Kidney epithelial cell (primary cell): ENCODE measurements at regions not wholly inside any gene's neighbourhood (a gene's known extent, or its start where the extent isn't known, plus 50 kb on each side); places are given as distances from the start of the nearest gene placed in this dataset.

Experiments used
- DNase-seq: peaks from one replicate; pipeline ENCODE4 v3.0.0-alpha.2; 2010; ENCODE audit warnings: low read depth
- H3K27me3 ChIP-seq: 2 replicates; pipeline ENCODE4 v1.6.0; 2011; ENCODE audit warnings: low read length; ENCODE audit not compliant: control insufficient read depth, insufficient read depth
- H3K36me3 ChIP-seq: 2 replicates; pipeline ENCODE4 v1.5.1; 2011; ENCODE audit warnings: low read length; ENCODE audit not compliant: control insufficient read depth, insufficient read depth
- H3K4me3 ChIP-seq: 2 replicates; pipeline ENCODE4 v1.5.1; 2011; ENCODE audit warnings: low read depth, mild to moderate bottlenecking, control low read depth, low read length
- TF ChIP-seq, protein P1 (sequence below): IDR thresholded peaks from 2 replicates; pipeline ENCODE4 v1.5.1; 2011; ENCODE audit warnings: mild to moderate bottlenecking, moderate library complexity, low read length, control low read depth, inconsistent platforms; ENCODE audit not compliant: insufficient read depth, poor library complexity, severe bottlenecking

DNA sequence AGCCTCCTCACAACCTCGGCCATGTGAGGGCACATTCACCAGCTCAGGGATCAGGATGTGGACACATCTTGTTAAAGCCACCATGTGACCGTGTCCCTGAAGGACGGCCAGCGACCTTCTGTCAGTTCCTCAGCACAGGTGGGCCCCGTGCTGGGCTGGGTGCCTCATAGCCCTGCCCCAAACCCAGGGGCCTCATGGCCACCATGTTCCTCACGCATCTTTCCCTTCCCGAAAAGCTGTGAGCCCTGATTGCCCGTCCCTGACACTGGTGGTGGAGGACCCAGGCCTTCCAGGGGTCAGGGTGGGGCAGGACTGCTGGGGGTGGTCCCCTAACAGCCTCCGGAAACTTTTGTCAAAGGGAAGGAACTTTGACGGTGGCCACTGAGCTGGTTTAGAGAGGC is 60.1 kb upstream of the ADRA2C start:
- H3K27me3 ChIP-seq, result peaks cover 54% of the 10 kb centered on the region

DNA sequence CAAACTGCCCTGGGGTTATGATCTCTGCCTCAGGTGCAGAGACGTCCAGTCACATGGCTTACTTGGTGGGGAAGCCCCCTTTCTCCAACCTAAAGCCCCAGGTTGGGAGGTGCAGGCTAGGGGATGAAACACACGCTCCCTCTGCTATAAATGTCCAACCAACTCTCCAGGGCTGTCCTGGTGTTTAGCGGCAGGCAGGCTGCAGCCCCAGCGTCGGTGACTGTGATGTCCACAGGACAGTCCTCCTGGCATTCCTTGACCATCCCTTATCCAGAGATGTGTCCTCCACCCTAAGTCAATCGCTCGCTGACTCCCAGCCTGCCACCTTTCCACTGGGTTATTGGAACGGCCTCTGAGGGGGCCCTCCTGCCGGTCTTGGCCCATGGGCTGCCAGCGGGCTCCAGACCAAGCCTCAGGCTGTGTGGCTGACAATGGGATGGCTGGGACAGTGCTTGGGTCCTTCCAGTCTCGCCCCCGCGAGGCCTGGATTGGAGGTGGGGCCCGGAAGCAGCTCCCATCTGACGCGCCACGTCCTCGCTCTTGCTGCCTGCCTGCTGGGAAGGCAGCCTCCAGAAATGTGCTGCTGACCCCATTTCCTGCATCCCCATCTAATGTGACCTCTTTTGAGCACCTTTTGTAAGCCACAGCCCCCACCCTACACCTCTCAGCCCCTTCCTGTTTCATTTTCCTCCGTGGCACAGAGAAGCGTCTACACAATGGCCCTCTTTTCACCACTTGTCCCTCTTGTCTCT is 60.8 kb upstream of the ADRA2C start:
- no peak for DNase-seq
- Histone ChIP-seq H3K36me3 (no peaks in the 10 kb centered on the region), H3K4me3 (no peak overlapping the region), H3K27me3 (peaks cover 59% of the 10 kb centered on the region)
- TF ChIP-seq, protein P1, sequence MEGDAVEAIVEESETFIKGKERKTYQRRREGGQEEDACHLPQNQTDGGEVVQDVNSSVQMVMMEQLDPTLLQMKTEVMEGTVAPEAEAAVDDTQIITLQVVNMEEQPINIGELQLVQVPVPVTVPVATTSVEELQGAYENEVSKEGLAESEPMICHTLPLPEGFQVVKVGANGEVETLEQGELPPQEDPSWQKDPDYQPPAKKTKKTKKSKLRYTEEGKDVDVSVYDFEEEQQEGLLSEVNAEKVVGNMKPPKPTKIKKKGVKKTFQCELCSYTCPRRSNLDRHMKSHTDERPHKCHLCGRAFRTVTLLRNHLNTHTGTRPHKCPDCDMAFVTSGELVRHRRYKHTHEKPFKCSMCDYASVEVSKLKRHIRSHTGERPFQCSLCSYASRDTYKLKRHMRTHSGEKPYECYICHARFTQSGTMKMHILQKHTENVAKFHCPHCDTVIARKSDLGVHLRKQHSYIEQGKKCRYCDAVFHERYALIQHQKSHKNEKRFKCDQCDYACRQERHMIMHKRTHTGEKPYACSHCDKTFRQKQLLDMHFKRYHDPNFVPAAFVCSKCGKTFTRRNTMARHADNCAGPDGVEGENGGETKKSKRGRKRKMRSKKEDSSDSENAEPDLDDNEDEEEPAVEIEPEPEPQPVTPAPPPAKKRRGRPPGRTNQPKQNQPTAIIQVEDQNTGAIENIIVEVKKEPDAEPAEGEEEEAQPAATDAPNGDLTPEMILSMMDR, result no peak

More for the DNA sequence above, 60.1 kb upstream of the ADRA2C start:
- Histone ChIP-seq H3K36me3 (no peaks in the 10 kb centered on the region), H3K4me3 (no peak overlapping the region)
- no peak for DNase-seq
- TF ChIP-seq, protein P1, result no peak

DNA sequence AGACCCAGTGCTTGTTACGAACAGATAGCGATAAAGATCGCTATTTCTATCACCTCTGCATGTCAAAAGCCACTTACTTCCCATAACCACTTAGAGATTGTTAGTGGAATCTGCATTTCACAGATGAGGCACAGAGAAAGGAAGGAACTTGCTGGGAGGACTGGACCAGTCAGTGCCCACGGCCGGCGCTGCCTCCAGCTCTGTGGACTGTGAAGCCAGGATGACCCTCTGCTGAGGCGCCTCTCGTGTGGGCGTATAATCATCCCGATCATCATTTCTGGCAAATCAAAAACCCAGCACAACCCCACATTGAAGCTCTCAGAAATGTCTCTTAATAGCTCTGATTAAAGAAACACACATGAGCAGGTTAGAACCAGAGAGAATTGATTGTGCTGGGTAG is 61.5 kb upstream of the ADRA2C start:
- peaks cover 53% of the 10 kb centered on the region for H3K27me3 ChIP-seq
- DNase-seq, result no peak

DNA sequence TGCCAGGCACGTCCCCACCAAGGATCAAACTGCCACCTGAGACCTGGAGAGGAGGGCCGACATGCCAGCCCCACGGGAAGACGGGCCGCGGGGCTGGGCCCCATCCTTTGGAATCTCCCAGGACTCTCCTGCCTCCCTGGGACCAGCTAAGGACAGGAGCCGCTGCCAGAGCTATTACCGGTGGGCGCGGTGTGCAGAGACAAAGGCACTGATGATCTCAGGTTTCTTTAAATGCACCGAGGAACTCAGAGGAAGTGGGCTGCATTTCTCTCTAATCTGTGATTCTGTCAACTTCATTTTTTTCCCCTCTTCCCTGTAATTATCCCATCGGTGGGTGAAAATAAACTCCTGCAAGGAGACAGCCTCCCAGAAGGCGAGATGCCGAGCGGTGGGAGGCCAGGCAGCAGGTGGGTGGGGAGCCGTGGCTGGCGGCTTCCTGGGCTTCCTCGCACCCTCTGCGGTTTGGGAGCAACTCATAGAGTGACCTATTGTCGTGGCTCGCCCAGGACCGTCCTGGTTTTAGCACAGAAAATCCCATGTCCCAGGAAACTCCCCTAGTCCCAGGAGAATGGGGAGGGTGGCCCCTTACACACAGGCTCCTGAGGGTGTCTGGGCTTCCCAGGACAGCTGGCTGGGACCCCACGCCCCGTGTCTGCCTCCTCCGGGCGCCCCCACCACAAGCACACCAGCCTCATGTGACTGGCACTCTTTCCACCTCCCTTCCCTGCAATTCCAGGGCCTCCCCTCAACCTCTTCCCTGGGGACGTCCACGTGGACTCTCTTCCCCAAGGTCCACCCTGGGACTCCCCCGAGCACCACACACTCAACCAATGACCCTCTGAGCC is 62.3 kb upstream of the ADRA2C start:
- DNase-seq, result no peak
- H3K36me3 ChIP-seq, result no peaks in the 10 kb centered on the region
- H3K4me3 ChIP-seq, result no peak overlapping the region
- TF ChIP-seq, protein P1, result no peak
- H3K27me3 ChIP-seq, result peaks cover 53% of the 10 kb centered on the region

More for the DNA sequence above, 61.5 kb upstream of the ADRA2C start:
- Histone ChIP-seq H3K36me3 (no peaks in the 10 kb centered on the region), H3K4me3 (no peak overlapping the region)
- TF ChIP-seq, protein P1, result no peak

DNA sequence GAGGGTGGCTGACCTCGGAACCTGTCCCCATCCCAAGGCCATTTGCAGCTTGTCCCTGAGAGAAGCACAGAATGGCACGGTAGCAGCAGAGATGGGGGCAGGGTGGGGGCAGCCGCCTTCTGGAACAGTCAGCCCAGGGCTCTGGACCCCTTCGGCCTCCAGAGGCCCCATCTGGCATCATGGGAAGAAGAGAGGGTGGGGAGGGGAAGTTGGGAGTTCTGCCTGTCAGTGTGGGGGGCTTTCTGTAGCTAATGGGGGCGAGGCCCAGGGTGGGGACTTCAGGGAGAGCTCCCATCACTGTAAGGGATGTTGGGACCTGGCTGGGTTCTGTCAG is 62.9 kb upstream of the ADRA2C start:
- no peaks in the 10 kb centered on the region for H3K36me3 ChIP-seq
- no peak overlapping the region for H3K4me3 ChIP-seq
- TF ChIP-seq, protein P1, result no peak
- no peak for DNase-seq
- H3K27me3 ChIP-seq, result peaks cover 53% of the 10 kb centered on the region
